ENCODE measurements at regions not wholly inside any gene's neighbourhood (a gene's known extent, or its start where the extent isn't known, plus 50 kb on each side); places are given as distances from the start of the nearest gene placed in this dataset.

DNA sequence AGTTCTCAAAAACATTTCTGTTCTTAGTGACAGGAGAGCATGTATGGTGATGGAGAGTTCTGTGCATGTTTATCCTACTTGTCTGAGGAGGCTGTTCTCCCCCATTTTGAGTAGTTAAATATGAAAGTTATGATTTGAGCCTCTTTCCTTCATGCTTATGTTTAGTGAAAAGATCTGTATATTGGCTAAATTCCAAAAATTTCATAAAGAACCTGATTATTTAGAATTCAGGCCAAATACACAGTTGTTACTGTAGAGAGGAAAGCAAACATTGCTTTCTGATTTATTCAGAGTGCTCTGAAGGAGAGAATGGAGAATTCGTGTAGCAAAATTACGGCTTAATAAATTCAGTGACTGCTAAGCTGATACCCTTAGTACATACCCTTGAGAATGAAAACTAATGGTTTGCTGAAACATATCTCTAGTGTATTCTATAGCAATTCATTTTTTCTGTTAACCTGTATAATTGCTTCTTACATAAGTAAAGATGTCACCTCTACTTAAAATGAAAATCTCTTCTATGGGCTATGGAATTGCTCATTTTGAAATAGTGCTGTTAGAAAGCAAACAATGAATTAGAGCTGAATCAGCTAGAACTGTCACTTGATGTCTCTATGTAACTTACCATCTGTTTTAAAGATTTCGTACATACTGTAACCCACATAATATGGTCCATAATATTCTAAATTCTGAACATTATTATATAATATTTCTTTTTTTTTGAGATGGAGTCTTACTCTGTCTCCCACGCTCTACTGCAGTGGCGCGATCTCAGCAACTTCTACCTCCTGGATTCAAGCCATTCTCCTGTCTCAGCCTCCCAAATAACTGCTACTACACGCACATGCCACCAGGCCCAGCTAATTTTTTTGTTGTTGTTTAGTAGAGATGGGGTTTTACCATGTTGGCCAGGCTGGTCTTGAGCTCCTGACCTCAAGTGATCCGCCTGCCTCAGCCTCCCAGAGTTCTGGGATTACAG, 417.0 kb upstream of the RGS6 start:
- H3K4me3 ChIP-seq (ENCODE audit: low read depth, low read length), result no peak overlapping the region
- TF ChIP-seq, protein P1, sequence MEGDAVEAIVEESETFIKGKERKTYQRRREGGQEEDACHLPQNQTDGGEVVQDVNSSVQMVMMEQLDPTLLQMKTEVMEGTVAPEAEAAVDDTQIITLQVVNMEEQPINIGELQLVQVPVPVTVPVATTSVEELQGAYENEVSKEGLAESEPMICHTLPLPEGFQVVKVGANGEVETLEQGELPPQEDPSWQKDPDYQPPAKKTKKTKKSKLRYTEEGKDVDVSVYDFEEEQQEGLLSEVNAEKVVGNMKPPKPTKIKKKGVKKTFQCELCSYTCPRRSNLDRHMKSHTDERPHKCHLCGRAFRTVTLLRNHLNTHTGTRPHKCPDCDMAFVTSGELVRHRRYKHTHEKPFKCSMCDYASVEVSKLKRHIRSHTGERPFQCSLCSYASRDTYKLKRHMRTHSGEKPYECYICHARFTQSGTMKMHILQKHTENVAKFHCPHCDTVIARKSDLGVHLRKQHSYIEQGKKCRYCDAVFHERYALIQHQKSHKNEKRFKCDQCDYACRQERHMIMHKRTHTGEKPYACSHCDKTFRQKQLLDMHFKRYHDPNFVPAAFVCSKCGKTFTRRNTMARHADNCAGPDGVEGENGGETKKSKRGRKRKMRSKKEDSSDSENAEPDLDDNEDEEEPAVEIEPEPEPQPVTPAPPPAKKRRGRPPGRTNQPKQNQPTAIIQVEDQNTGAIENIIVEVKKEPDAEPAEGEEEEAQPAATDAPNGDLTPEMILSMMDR (IDR thresholded peaks at IDR 0.05; ENCODE audit: low read depth, low read length), result no peak
- TF ChIP-seq POLR2A (IDR thresholded peaks at IDR 0.05; ENCODE audit: extremely low read depth, insufficient read length), result no peak
- no peak for TF ChIP-seq MYC (IDR thresholded peaks at IDR 0.05; ENCODE audit: low read depth, low read length)
- TF ChIP-seq, protein P2, sequence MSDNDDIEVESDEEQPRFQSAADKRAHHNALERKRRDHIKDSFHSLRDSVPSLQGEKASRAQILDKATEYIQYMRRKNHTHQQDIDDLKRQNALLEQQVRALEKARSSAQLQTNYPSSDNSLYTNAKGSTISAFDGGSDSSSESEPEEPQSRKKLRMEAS (IDR thresholded peaks at IDR 0.05; ENCODE audit: low read depth, low read length), result no peak
- DNase-seq (ENCODE audit: low read depth), result no peak

DNA sequence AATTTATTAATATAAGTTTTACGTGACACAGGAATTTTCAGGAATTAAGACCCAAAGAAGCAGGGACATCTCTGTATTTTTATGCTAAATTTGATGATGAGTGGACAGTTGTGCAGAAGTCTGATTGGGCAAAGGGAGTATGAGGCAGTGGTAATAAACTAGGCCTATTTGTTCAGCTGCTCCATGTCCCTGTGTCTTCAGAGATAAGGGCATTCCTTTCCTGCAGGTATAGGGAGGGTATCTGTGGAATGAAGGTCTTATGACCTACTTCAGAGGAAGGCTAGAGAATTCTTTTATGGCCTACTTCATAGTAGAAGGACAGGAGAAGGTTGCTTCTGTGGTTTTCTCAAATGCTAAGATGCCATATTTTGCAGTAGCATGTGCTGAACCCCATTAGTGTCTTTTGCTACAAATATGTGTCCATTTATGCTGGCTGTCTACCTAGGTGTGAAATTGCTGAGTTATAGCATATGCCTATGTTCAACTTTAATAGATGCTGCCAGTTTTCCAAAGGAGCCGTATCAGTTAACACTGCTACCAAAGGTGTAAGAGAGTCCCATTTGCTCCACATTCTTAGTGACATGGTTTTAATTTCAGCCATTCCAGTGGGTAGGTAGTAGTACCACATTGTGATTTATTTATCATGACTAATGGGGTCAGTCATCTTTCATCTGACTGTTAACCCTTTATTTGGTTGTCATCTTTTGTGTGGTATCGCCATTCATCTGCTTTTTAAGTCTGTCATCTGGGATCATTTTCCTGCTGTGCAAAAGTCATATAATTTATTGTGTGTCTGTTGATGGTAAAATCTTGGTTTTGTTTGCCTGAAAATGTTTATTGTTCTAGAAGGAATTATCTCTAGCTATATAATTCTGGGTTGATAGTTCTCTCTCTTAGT, 410.7 kb upstream of the RGS6 start:
- H3K4me3 ChIP-seq (ENCODE audit: low read depth, low read length), result no peak overlapping the region
- TF ChIP-seq MYC (IDR thresholded peaks at IDR 0.05; ENCODE audit: low read depth, low read length) (no peak), POLR2A (IDR thresholded peaks at IDR 0.05; ENCODE audit: extremely low read depth, insufficient read length) (no peak)
- TF ChIP-seq, protein P1 (IDR thresholded peaks at IDR 0.05; ENCODE audit: low read depth, low read length), result no peak
- TF ChIP-seq, protein P2 (IDR thresholded peaks at IDR 0.05; ENCODE audit: low read depth, low read length), result no peak
- no peak for DNase-seq (ENCODE audit: low read depth)

DNA sequence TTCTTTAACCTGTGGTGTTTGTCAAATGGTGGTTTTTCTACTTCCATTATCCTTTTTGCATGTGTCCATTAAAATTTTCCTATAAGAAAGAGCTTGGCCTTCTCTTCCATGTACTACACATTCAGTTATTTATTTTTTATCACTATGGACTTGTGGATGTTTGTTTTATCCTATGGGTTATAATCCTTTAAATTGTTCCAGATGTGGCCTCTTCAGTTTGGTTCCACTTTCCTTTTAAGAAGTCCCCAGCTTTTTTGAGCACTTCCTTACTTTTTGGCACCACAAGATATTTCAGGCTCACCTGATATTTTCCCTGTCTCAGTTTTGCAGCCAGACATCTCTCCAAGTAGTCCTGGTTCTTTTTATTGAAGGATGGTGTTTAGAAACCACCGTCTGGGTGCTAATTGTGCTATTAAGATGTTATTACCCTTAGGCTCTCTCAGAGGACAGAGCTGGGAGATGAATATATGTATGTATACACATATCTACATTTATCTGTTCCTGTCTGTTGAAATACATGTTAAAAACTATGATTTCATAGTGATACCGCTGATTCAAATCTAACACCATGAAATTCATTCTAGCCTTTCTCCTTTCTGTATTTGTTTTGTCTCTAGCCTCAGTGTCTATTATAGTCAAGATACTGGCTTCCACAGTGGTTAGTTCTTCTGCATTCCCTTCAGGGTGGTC, 408.5 kb upstream of the RGS6 start:
- no peak overlapping the region for H3K4me3 ChIP-seq (ENCODE audit: low read depth, low read length)
- no peak for TF ChIP-seq POLR2A (IDR thresholded peaks at IDR 0.05; ENCODE audit: extremely low read depth, insufficient read length)
- TF ChIP-seq, protein P2 (IDR thresholded peaks at IDR 0.05; ENCODE audit: low read depth, low read length), result no peak
- no peak for DNase-seq (ENCODE audit: low read depth)

DNA sequence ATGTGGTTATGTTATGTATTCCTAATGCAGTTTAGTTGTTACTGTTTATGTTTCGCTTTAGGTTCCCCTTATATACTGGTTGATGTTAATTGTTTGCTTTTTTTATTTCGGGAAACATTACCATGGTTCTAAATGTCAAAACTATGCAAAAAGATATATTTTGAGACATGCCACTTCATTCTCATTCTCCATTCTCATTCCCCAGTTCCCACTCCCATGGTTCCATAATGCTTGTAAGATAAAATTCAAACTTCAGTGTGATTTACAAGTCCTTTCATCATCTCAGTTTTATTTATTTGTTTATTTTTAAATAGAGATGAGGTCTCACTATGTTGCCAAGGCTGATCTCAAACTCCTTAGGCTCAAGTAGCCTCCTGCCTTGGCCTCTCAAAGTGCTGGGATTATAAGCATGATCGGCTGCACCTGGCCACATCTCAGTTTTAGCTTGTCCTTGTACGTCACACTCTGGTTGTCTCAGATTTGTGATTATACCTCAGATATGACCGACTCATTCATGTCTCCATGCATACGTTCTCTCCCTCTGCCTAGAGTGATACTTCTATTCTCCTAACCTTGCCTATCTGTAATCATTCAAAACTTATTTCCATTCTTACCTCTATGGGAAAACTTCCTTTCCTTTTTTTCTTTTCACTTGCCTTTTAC, 407.8 kb upstream of the RGS6 start:
- no peak for DNase-seq (ENCODE audit: low read depth)
- TF ChIP-seq, protein P2 (IDR thresholded peaks at IDR 0.05; ENCODE audit: low read depth, low read length), result no peak
- TF ChIP-seq POLR2A (IDR thresholded peaks at IDR 0.05; ENCODE audit: extremely low read depth, insufficient read length) (no peak), MYC (IDR thresholded peaks at IDR 0.05; ENCODE audit: low read depth, low read length) (no peak)
- TF ChIP-seq, protein P1 (IDR thresholded peaks at IDR 0.05; ENCODE audit: low read depth, low read length), result no peak
- no peak overlapping the region for H3K4me3 ChIP-seq (ENCODE audit: low read depth, low read length)

DNA sequence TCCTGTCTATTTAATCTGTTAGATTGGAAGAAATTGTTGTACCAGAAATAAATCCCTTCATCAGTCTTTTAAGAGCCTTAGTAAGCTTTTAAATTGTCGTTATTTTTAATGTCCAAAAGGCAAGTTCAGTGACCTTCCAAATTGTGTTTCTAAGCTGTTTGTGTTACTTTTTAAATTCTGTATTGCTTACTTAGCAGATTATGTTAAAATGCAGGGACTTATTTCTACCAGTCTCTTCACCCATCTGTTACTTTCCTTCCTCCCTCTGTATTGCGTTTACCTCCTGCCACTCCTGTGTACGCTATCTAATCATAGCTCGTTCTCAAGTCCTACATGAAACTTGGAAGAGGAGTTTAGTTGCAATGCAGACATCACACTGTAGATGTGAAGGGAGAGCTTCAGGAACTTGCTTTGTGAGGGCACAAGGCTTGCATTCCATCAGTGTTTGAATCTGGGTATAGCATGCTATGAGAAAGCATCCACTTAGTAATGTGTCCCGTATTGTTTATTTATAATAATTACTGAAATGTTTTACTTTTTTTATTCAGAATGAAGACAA, 406.5 kb upstream of the RGS6 start:
- no peak for TF ChIP-seq MYC (IDR thresholded peaks at IDR 0.05; ENCODE audit: low read depth, low read length)
- TF ChIP-seq, protein P2 (IDR thresholded peaks at IDR 0.05; ENCODE audit: low read depth, low read length), result no peak
- no peak for TF ChIP-seq POLR2A (IDR thresholded peaks at IDR 0.05; ENCODE audit: extremely low read depth, insufficient read length)
- TF ChIP-seq, protein P1 (IDR thresholded peaks at IDR 0.05; ENCODE audit: low read depth, low read length), result no peak
- DNase-seq (ENCODE audit: low read depth), result no peak
- H3K4me3 ChIP-seq (ENCODE audit: low read depth, low read length), result no peak overlapping the region

Measured in NB4 (cell line).